ENCODE measurements at regions not wholly inside any gene's neighbourhood (a gene's known extent, or its start where the extent isn't known, plus 50 kb on each side); places are given as distances from the start of the nearest gene placed in this dataset.

GRCh38 chr19:31512181-31512970 is 163.1 kb upstream of the TSHZ3 start:
- no CpG with 5 or more reads among the region's 10 CpGs for WGBS (ENCODE audit: insufficient coverage, low lambda C conversion rate)
- Histone ChIP-seq H3K36me3 (ENCODE audit: control insufficient read depth, insufficient read depth, low read length) (no peaks in the 10 kb centered on the region), H3K27ac (ENCODE audit: low read length) (no peak overlapping the region), H3K4me3 (ENCODE audit: low read length) (no peak overlapping the region), H3K4me1 (ENCODE audit: control insufficient read depth, insufficient read depth, low read length) (no peaks in the 10 kb centered on the region), H3K9me3 (ENCODE audit: control insufficient read depth, low read depth, low read length) (no peaks in the 10 kb centered on the region), H3K27me3 (ENCODE audit: control insufficient read depth, insufficient read depth, low read length) (no peaks in the 10 kb centered on the region)
- no peak for DNase-seq

DNA sequence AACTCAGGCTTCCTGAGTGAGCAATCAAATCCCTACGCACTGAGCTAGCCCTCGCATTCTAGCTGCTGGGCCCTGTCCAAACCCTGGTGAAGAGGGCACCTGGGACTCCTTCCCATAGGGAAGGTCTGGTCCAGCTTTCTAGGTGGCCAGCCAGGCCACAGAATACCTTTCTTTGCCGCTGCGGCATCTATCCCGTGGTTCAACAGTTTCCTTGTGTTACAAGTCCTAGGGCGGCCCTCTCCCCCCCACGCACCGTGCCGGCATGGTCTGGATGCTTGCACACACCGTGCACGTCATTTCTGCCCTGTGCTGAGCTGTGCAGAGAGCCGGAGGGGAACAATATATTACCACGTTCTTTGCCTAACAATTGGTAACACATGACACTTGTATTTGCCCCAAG is 164.6 kb upstream of the TSHZ3 start:
- H3K27ac ChIP-seq (ENCODE audit: low read length) = no peak overlapping the region
- no peak for DNase-seq
- no peak overlapping the region for H3K4me3 ChIP-seq (ENCODE audit: low read length)
- H3K36me3 ChIP-seq (ENCODE audit: control insufficient read depth, insufficient read depth, low read length) = no peaks in the 10 kb centered on the region
- H3K27me3 ChIP-seq (ENCODE audit: control insufficient read depth, insufficient read depth, low read length) = no peaks in the 10 kb centered on the region
- no peaks in the 10 kb centered on the region for H3K9me3 ChIP-seq (ENCODE audit: control insufficient read depth, low read depth, low read length)
- 60% methylated on average over 1 of the region's 13 CpGs for WGBS (ENCODE audit: insufficient coverage, low lambda C conversion rate)
- no peaks in the 10 kb centered on the region for H3K4me1 ChIP-seq (ENCODE audit: control insufficient read depth, insufficient read depth, low read length)

DNA sequence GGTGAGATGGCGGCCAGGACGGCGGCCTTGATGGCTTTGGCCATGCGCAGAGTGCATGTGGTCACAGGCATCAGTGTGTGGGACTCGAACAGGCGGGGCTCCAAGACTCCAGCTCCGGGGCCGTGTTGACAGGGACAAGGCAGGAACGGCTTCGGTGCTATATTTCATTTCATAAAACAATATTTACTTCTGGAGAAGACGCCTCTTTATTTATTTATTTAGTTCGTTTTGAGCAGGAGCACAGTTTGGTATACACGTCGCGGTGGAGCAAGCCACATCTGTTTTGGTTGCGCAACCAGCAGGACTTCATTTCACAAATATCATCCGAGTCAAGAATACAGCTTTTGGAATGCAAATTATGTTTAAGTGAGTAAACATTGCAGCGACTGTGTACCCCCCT is 166.7 kb upstream of the TSHZ3 start:
- DNase-seq = peak; percentile 10 to 12
- H3K4me3 ChIP-seq (ENCODE audit: low read length) = no peak overlapping the region

DNA sequence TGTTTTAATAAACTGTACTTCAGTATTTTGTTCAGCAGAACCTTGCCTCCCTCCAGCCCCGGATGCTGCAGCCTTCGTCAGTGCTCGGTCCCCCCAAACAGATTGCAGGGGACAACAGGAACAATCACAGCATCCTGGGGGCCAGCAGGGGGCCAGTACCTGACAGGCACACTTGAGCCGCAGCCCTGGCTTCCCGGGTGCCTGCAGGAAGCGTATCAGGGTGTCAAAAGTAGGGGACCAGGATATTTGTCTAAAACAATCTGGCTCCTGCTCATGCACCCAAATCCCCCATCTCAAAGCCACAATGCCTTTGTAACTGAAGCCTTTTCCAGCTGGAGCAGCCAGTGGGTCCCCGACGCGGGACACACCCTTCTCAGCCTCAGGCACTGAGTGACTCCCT is 167.5 kb upstream of the TSHZ3 start:
- H3K36me3 ChIP-seq (ENCODE audit: control insufficient read depth, insufficient read depth, low read length) = no peaks in the 10 kb centered on the region
- no peak overlapping the region for H3K27ac ChIP-seq (ENCODE audit: low read length)
- no CpG with 5 or more reads among the region's 9 CpGs for WGBS (ENCODE audit: insufficient coverage, low lambda C conversion rate)
- no peak for DNase-seq
- no peaks in the 10 kb centered on the region for H3K9me3 ChIP-seq (ENCODE audit: control insufficient read depth, low read depth, low read length)
- H3K4me1 ChIP-seq (ENCODE audit: control insufficient read depth, insufficient read depth, low read length) = no peaks in the 10 kb centered on the region
- H3K27me3 ChIP-seq (ENCODE audit: control insufficient read depth, insufficient read depth, low read length) = no peaks in the 10 kb centered on the region
- H3K4me3 ChIP-seq (ENCODE audit: low read length) = no peak overlapping the region

More for the DNA sequence above, 166.7 kb upstream of the TSHZ3 start:
- Histone ChIP-seq H3K27me3 (ENCODE audit: control insufficient read depth, insufficient read depth, low read length) (no peaks in the 10 kb centered on the region), H3K9me3 (ENCODE audit: control insufficient read depth, low read depth, low read length) (no peaks in the 10 kb centered on the region), H3K27ac (ENCODE audit: low read length) (no peak overlapping the region), H3K4me1 (ENCODE audit: control insufficient read depth, insufficient read depth, low read length) (no peaks in the 10 kb centered on the region), H3K36me3 (ENCODE audit: control insufficient read depth, insufficient read depth, low read length) (no peaks in the 10 kb centered on the region)
- no CpG with 5 or more reads among the region's 18 CpGs for WGBS (ENCODE audit: insufficient coverage, low lambda C conversion rate)

- H3K4me3 ChIP-seq (ENCODE audit: low read length) = no peak overlapping the region
- no peaks in the 10 kb centered on the region for H3K9me3 ChIP-seq (ENCODE audit: control insufficient read depth, low read depth, low read length)
- H3K27me3 ChIP-seq (ENCODE audit: control insufficient read depth, insufficient read depth, low read length) = no peaks in the 10 kb centered on the region
- no peak for DNase-seq
- H3K27ac ChIP-seq (ENCODE audit: low read length) = no peak overlapping the region
- no peaks in the 10 kb centered on the region for H3K36me3 ChIP-seq (ENCODE audit: control insufficient read depth, insufficient read depth, low read length)
- 80% methylated on average over 2 of the region's 33 CpGs for WGBS (ENCODE audit: insufficient coverage, low lambda C conversion rate)
- no peaks in the 10 kb centered on the region for H3K4me1 ChIP-seq (ENCODE audit: control insufficient read depth, insufficient read depth, low read length)
Measured at GRCh38 chr19:31517224-31518180, 168.3 kb upstream of the TSHZ3 start.

DNA sequence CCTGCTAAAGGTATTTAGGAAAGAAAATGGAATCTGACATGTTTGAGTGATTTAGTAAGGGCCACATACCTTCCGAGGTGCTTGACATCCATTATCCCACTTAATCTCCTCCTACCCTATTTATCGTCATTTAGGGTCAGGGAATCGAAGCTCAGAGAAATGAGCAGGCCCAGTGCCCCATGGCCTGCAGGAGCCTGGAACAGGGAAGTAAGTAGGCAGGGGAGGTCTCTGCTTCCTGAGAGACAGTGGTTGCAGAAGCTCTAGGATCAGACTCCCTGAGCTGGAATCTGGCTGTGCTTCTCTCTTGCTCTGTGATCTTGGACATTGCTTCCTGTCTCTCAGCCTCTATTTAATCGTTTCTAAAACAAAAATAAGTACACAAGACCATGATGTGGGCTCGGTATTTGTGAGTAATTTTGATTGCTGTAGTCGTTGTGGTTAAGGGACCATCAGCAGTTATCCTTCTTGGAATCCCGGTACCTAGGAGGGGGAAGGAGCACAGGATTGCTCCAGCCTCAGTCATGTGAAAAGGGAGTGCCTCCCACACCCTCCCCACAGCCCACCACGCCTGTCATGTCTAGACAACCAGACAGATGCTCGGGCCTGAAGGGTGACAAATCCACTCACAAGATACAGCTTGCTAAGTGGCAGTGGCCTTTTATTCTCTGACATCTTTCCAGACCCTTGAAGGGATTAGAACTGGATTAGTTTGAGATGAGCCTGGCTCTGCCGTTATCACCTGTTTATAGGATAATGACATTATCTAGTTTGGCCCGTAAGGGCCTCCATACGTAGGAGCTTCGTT is 169.2 kb upstream of the TSHZ3 start:
- Histone ChIP-seq H3K4me3 (ENCODE audit: low read length) (no peak overlapping the region), H3K27ac (ENCODE audit: low read length) (no peak overlapping the region), H3K4me1 (ENCODE audit: control insufficient read depth, insufficient read depth, low read length) (no peaks in the 10 kb centered on the region), H3K9me3 (ENCODE audit: control insufficient read depth, low read depth, low read length) (no peaks in the 10 kb centered on the region), H3K27me3 (ENCODE audit: control insufficient read depth, insufficient read depth, low read length) (no peaks in the 10 kb centered on the region), H3K36me3 (ENCODE audit: control insufficient read depth, insufficient read depth, low read length) (no peaks in the 10 kb centered on the region)
- DNase-seq = peak in 1 of 2 donors; percentile 3
- 0% methylated on average over 1 of the region's 13 CpGs for whole genome bisulfite sequencing (ENCODE audit: insufficient coverage, low lambda C conversion rate)

DNA sequence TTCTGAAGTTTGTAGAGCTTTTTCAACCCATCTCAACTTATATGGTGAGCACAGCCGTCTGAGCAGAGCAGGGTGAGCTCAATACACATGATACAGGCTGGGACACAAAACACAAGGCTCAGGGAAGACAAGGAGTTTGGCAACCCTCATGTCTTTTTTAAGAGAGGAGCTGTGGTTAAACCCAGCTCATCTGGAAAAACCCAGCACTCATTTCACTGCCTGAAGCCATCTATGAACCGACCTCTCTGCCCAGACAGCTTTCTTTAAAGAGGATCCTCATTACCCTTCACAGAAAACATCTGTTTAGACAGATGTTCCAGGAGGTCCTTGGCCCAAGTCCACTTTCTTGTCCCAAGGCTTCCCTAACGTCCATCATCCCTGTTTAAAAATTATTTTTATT is 170.0 kb upstream of the TSHZ3 start:
- H3K9me3 ChIP-seq (ENCODE audit: control insufficient read depth, low read depth, low read length) = no peaks in the 10 kb centered on the region
- WGBS (ENCODE audit: insufficient coverage, low lambda C conversion rate) = 40% methylated on average over 1 of the region's 3 CpGs
- no peaks in the 10 kb centered on the region for H3K4me1 ChIP-seq (ENCODE audit: control insufficient read depth, insufficient read depth, low read length)
- no peak for DNase-seq
- no peaks in the 10 kb centered on the region for H3K36me3 ChIP-seq (ENCODE audit: control insufficient read depth, insufficient read depth, low read length)
- H3K27me3 ChIP-seq (ENCODE audit: control insufficient read depth, insufficient read depth, low read length) = no peaks in the 10 kb centered on the region
- H3K4me3 ChIP-seq (ENCODE audit: low read length) = no peak overlapping the region
- H3K27ac ChIP-seq (ENCODE audit: low read length) = no peak overlapping the region

- WGBS (ENCODE audit: insufficient coverage, low lambda C conversion rate) = no CpG with 5 or more reads among the region's 1 CpG
- DNase-seq = no peak
Measured at GRCh38 chr19:31519908-31520307, 170.7 kb upstream of the TSHZ3 start.

GRCh38 chr19:31520633-31521032 is 171.4 kb upstream of the TSHZ3 start:
- no peak overlapping the region for H3K4me3 ChIP-seq (ENCODE audit: low read length)
- H3K27me3 ChIP-seq (ENCODE audit: control insufficient read depth, insufficient read depth, low read length) = no peaks in the 10 kb centered on the region
- no peaks in the 10 kb centered on the region for H3K9me3 ChIP-seq (ENCODE audit: control insufficient read depth, low read depth, low read length)
- no peaks in the 10 kb centered on the region for H3K4me1 ChIP-seq (ENCODE audit: control insufficient read depth, insufficient read depth, low read length)
- DNase-seq = no peak
- no peak overlapping the region for H3K27ac ChIP-seq (ENCODE audit: low read length)
- no peaks in the 10 kb centered on the region for H3K36me3 ChIP-seq (ENCODE audit: control insufficient read depth, insufficient read depth, low read length)

More at GRCh38 chr19:31519908-31520307, 170.7 kb upstream of the TSHZ3 start:
- Histone ChIP-seq H3K4me1 (ENCODE audit: control insufficient read depth, insufficient read depth, low read length) (no peaks in the 10 kb centered on the region), H3K36me3 (ENCODE audit: control insufficient read depth, insufficient read depth, low read length) (no peaks in the 10 kb centered on the region), H3K27me3 (ENCODE audit: control insufficient read depth, insufficient read depth, low read length) (no peaks in the 10 kb centered on the region), H3K4me3 (ENCODE audit: low read length) (no peak overlapping the region), H3K9me3 (ENCODE audit: control insufficient read depth, low read depth, low read length) (no peaks in the 10 kb centered on the region), H3K27ac (ENCODE audit: low read length) (no peak overlapping the region)

- Histone ChIP-seq H3K4me1 (ENCODE audit: control insufficient read depth, insufficient read depth, low read length) (no peaks in the 10 kb centered on the region), H3K27ac (ENCODE audit: low read length) (no peak overlapping the region), H3K27me3 (ENCODE audit: control insufficient read depth, insufficient read depth, low read length) (no peaks in the 10 kb centered on the region), H3K36me3 (ENCODE audit: control insufficient read depth, insufficient read depth, low read length) (no peaks in the 10 kb centered on the region), H3K4me3 (ENCODE audit: low read length) (no peak overlapping the region), H3K9me3 (ENCODE audit: control insufficient read depth, low read depth, low read length) (no peaks in the 10 kb centered on the region)
- WGBS (ENCODE audit: insufficient coverage, low lambda C conversion rate) = 78% methylated on average over 4 of the region's 4 CpGs
- DNase-seq = no peak
Measured at GRCh38 chr19:31525610-31526147, 176.4 kb upstream of the TSHZ3 start.

Measured in large intestine (tissue), 3 donors.